A673 (cell line): ENCODE measurements at regions not wholly inside any gene's neighbourhood (a gene's known extent, or its start where the extent isn't known, plus 50 kb on each side); places are given as distances from the start of the nearest gene placed in this dataset.

ENCODE experiments used
- BruUV-seq: library from RNA; stranded (reverse); fragments of 400-500 nt; replicated peaks from 2 replicates; lab custom pipeline; 2021; lab: Mats Ljungman, UMichigan
- CTCF ChIA-PET: fragments of 300-600 bp; sonication (Branson Sonifier 250); formaldehyde crosslinking; loops from one replicate; lab custom pipeline; 2022; ENCODE audit warnings: antibody characterized with exemption; lab: Charles Lee
- POLR2A ChIA-PET: fragments of 300-600 bp; sonication (Branson Sonifier 250); formaldehyde crosslinking; loops from one replicate; lab custom pipeline; 2022; ENCODE audit warnings: antibody characterized with exemption; ENCODE audit not compliant: low non-redundant PET; lab: Charles Lee
- DNase-seq: peaks from one replicate; pipeline ENCODE4 v3.0.0-alpha.2; 2015; ENCODE audit warnings: low spot score
- H3K27ac ChIP-seq: fragments of 200-600 bp; sonication (generic); 2 replicates; pipeline ENCODE4 v1.5.1; 2016; ENCODE audit warnings: mixed run types, low read depth, mild to moderate bottlenecking, mixed read lengths, antibody characterized with exemption, low read length; ENCODE audit not compliant: poor library complexity, severe bottlenecking
- H3K27me3 ChIP-seq: fragments of 200-600 bp; sonication (generic); replicated peaks from 2 replicates; pipeline ENCODE4 v1.6.1; 2017; ENCODE audit warnings: mixed run types, low read depth, mild to moderate bottlenecking, mixed read lengths, antibody characterized with exemption, low read length; ENCODE audit not compliant: insufficient read depth, poor library complexity
- H3K36me3 ChIP-seq: fragments of 200-600 bp; sonication (generic); 2 replicates; pipeline ENCODE4 v1.6.1; 2016; ENCODE audit warnings: mixed run types, mild to moderate bottlenecking, mixed read lengths, antibody characterized with exemption, low read length; ENCODE audit not compliant: insufficient read depth, poor library complexity, severe bottlenecking
- H3K4me1 ChIP-seq: fragments of 200-600 bp; sonication (generic); 2 replicates; pipeline ENCODE4 v1.6.1; 2017; ENCODE audit warnings: mixed run types, mild to moderate bottlenecking, mixed read lengths, antibody characterized with exemption, low read length; ENCODE audit not compliant: insufficient read depth, poor library complexity, severe bottlenecking
- H3K4me3 ChIP-seq: fragments of 200-600 bp; sonication (generic); 2 replicates; pipeline ENCODE4 v1.5.1; 2016; ENCODE audit warnings: low read depth, mixed run types, mild to moderate bottlenecking, mixed read lengths, low read length; ENCODE audit not compliant: poor library complexity, severe bottlenecking
- H3K9me3 ChIP-seq: fragments of 200-600 bp; sonication (generic); 2 replicates; pipeline ENCODE4 v1.6.1; 2016; ENCODE audit warnings: mixed run types, low read depth, mild to moderate bottlenecking, mixed read lengths, antibody characterized with exemption, low read length; ENCODE audit not compliant: poor library complexity, severe bottlenecking
- CTCF ChIP-seq: fragments of 300-800, 200-600 bp; sonication (generic); conservative IDR thresholded peaks from 2 replicates; pipeline ENCODE4 v1.5.1; 2017; ENCODE audit warnings: low read depth, mild to moderate bottlenecking, antibody characterized with exemption, low read length, moderate library complexity, mixed read lengths
- EZH2 ChIP-seq: fragments of 200-600 bp; sonication (generic); IDR thresholded peaks from 2 replicates; pipeline ENCODE4 v1.6.1; 2017; ENCODE audit warnings: borderline replicate concordance, low read depth, mild to moderate bottlenecking, mixed read lengths, antibody characterized with exemption, low read length; ENCODE audit not compliant: poor library complexity, severe bottlenecking
- intact Hi-C: fragments of 100-400 bp; cut with micrococcal nuclease; formaldehyde crosslinking; loops from one replicate; pipeline ENCODE4 v1.10.0; 2022; ENCODE audit not compliant: unreplicated experiment

- H3K27ac ChIP-seq = no peak overlapping the region
- BruUV-seq = no TSS peak
- H3K27me3 ChIP-seq = no peaks in the 10 kb centered on the region
- no peaks in the 10 kb centered on the region for H3K4me1 ChIP-seq
- CTCF ChIA-PET = no interaction called here
- no peak overlapping the region for H3K4me3 ChIP-seq
- POLR2A ChIA-PET = no interaction called here
- H3K9me3 ChIP-seq = no peaks in the 10 kb centered on the region
- TF ChIP-seq EZH2 (no peak), CTCF (no peak)
- intact Hi-C loops = no loop called here
- no peak for DNase-seq
- H3K36me3 ChIP-seq = no peaks in the 10 kb centered on the region
Observed at GRCh38 chr6:164206807-164207423, 792.4 kb downstream of the QKI start.

GRCh38 chr6:164200071-164200470, 785.6 kb downstream of the QKI start:
- CTCF ChIA-PET = no interaction called here
- peak; percentile 42 for DNase-seq

GRCh38 chr6:164195942-164196281, 781.4 kb downstream of the QKI start:
- Histone ChIP-seq H3K27me3 (no peaks in the 10 kb centered on the region), H3K4me1 (peaks cover 5% of the 10 kb centered on the region), H3K9me3 (no peaks in the 10 kb centered on the region), H3K36me3 (no peaks in the 10 kb centered on the region), H3K4me3 (no peak overlapping the region), H3K27ac (no peak overlapping the region)
- POLR2A ChIA-PET = no interaction called here
- TF ChIP-seq CTCF = no peak
- TF ChIP-seq EZH2 = no peak
- CTCF ChIA-PET = no interaction called here
- DNase-seq = no peak
- intact Hi-C loops = no loop called here
- BruUV-seq = no TSS peak

More at GRCh38 chr6:164200071-164200470, 785.6 kb downstream of the QKI start:
- H3K9me3 ChIP-seq = no peaks in the 10 kb centered on the region
- no peaks in the 10 kb centered on the region for H3K36me3 ChIP-seq
- no peak for TF ChIP-seq CTCF
- no peak for TF ChIP-seq EZH2
- POLR2A ChIA-PET = no interaction called here
- H3K4me3 ChIP-seq = no peak overlapping the region
- no TSS peak for BruUV-seq
- H3K27me3 ChIP-seq = no peaks in the 10 kb centered on the region
- no peak overlapping the region for H3K27ac ChIP-seq
- H3K4me1 ChIP-seq = peaks cover 5% of the 10 kb centered on the region
- intact Hi-C loops = no loop called here
